Colonic mucosa (tissue), 4 donors: ENCODE measurements at regions not wholly inside any gene's neighbourhood (a gene's known extent, or its start where the extent isn't known, plus 50 kb on each side); places are given as distances from the start of the nearest gene placed in this dataset.

ENCODE experiments used
- DNase-seq: peaks from one replicate; pipeline ENCODE4 v3.0.0-alpha.2; 2020
- H3K27ac ChIP-seq: fragments of 200-600 bp; one replicate; pipeline ENCODE4 v1.8.0; 2021
- H3K27me3 ChIP-seq: fragments of 200-600 bp; one replicate; pipeline ENCODE4 v1.8.0; 2021
- H3K36me3 ChIP-seq: fragments of 200-600 bp; one replicate; pipeline ENCODE4 v1.8.0; 2021
- H3K4me1 ChIP-seq: fragments of 200-600 bp; one replicate; pipeline ENCODE4 v1.8.0; 2021; ENCODE audit warnings: mild to moderate bottlenecking
- H3K4me3 ChIP-seq: fragments of 200-600 bp; one replicate; pipeline ENCODE4 v1.8.0; 2021
- H3K9ac ChIP-seq, 2 donors: one replicate each; pipeline ENCODE4 v1.7.0; 2013; ENCODE audit warnings: control low read depth in 2 of 2, low read depth in 2 of 2, low read length in 2 of 2
- H3K9me3 ChIP-seq: fragments of 200-600 bp; one replicate; pipeline ENCODE4 v1.8.0; 2021
- intact Hi-C: fragments of 100-400 bp; cut with DNase I; formaldehyde crosslinking; loops from one replicate; pipeline ENCODE4 v1.14.1; 2022
- TF ChIP-seq, protein P1 (sequence below): fragments of 200-600 bp; IDR thresholded peaks from one replicate; pipeline ENCODE4 v1.8.0; 2022; ENCODE audit warnings: antibody characterized with exemption, mild to moderate bottlenecking
- donor health status: healthy.
- donor health status: DM: no; HTN: no; CAD: no.
- donor health status: DM: no; HTN: no; CAD: no.

DNA sequence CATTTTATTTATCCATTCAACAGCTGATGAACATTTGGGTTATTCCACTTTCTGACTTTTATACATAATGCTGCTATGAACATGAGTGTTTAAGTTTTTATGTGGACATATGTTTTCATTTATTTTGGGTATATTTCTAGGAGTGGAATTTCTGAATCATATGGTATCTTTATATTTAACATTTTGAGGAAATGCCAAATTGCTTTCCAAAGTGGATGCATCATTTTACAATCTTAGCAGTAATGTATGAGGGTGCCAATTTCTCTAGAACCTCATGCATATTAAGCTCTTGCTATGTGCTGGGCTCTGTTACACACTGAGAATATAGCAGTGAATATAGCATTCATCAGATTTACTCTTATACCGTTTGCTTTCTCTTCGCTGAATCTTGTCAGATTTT, 983.7 kb downstream of the STIM2 start:
- Histone ChIP-seq H3K4me1 (no peaks in the 10 kb centered on the region), H3K36me3 (no peaks in the 10 kb centered on the region), H3K9me3 (no peaks in the 10 kb centered on the region), H3K27me3 (no peaks in the 10 kb centered on the region), H3K9ac (no peak overlapping the region), H3K4me3 (no peak overlapping the region), H3K27ac (no peak overlapping the region)
- no peak for DNase-seq
- intact Hi-C loops = no loop called here
- TF ChIP-seq, protein P1, sequence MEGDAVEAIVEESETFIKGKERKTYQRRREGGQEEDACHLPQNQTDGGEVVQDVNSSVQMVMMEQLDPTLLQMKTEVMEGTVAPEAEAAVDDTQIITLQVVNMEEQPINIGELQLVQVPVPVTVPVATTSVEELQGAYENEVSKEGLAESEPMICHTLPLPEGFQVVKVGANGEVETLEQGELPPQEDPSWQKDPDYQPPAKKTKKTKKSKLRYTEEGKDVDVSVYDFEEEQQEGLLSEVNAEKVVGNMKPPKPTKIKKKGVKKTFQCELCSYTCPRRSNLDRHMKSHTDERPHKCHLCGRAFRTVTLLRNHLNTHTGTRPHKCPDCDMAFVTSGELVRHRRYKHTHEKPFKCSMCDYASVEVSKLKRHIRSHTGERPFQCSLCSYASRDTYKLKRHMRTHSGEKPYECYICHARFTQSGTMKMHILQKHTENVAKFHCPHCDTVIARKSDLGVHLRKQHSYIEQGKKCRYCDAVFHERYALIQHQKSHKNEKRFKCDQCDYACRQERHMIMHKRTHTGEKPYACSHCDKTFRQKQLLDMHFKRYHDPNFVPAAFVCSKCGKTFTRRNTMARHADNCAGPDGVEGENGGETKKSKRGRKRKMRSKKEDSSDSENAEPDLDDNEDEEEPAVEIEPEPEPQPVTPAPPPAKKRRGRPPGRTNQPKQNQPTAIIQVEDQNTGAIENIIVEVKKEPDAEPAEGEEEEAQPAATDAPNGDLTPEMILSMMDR = no peak

DNA sequence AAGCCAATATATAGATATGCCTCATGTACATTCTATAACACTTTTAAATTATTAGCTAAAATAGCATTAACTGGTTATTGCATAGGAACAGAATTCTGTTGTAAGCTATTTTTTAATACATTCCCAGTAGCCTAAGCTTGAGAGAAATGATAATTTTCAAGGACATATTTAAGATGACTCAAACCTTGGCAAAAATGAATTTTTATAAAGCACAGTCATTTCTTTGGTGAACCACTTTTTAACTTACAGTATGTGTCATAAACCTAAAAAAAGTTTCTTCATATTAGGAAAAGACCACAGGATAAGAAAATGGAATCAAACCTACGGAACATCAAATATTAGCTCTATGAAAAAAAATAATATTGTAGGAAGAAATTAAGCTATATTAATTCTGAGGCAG, 986.3 kb downstream of the STIM2 start:
- no peaks in the 10 kb centered on the region for H3K4me1 ChIP-seq
- no peaks in the 10 kb centered on the region for H3K27me3 ChIP-seq
- no peak overlapping the region for H3K9ac ChIP-seq
- H3K4me3 ChIP-seq = no peak overlapping the region
- H3K36me3 ChIP-seq = no peaks in the 10 kb centered on the region
- intact Hi-C loops = no loop called here
- no peaks in the 10 kb centered on the region for H3K9me3 ChIP-seq
- TF ChIP-seq, protein P1 = no peak
- no peak for DNase-seq
- H3K27ac ChIP-seq = no peak overlapping the region

DNA sequence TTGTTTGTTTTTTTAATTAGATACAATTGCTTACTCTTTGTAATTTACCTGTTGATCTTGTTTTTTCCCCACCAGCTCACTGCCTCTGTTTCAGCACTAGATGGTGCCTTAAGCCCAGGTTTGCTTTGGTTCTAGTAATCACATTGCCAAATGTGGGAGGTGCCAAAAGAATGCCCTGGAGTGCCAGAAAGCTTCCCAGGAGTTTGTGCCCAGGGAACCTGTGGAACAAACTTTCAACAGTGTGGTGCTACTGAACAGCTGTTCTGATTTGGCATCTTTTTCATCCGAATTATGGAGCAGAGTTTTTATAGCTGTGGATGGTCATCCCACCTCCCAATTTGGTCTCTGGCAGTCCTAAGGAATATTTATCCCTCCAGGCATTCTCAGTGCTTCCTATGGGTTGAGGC, 1000.7 kb downstream of the STIM2 start:
- TF ChIP-seq, protein P1 = no peak
- no peak for DNase-seq
- intact Hi-C loops = no loop called here

DNA sequence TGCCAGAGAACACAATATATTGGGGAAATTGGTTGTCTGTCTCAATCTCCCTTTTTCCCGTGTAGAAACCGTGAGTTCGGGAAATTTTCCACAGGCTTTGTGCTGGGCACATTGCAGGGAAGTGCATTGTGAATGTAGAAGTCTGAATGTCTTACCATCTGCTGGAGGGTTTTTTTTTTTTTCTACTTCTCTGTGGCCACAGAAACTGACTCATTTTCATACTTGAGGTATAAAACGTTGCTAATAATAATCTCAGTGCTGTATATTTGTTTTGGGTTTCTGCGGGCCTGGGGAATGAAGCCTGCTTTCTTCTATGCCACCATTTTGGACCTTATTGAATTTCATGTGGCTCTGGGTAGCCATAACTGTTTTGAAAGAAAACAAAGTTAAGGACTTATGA, 1001.2 kb downstream of the STIM2 start:
- TF ChIP-seq, protein P1 = no peak
- H3K36me3 ChIP-seq = no peaks in the 10 kb centered on the region
- H3K9me3 ChIP-seq = no peaks in the 10 kb centered on the region
- H3K4me3 ChIP-seq = no peak overlapping the region
- no peak for DNase-seq
- no peak overlapping the region for H3K9ac ChIP-seq
- no peaks in the 10 kb centered on the region for H3K27me3 ChIP-seq
- no peaks in the 10 kb centered on the region for H3K4me1 ChIP-seq
- intact Hi-C loops = no loop called here
- H3K27ac ChIP-seq = no peak overlapping the region

More for the DNA sequence above, 1000.7 kb downstream of the STIM2 start:
- Histone ChIP-seq H3K27ac (no peak overlapping the region), H3K4me1 (no peaks in the 10 kb centered on the region), H3K36me3 (no peaks in the 10 kb centered on the region), H3K27me3 (no peaks in the 10 kb centered on the region), H3K9me3 (no peaks in the 10 kb centered on the region), H3K4me3 (no peak overlapping the region), H3K9ac (no peak overlapping the region)

DNA sequence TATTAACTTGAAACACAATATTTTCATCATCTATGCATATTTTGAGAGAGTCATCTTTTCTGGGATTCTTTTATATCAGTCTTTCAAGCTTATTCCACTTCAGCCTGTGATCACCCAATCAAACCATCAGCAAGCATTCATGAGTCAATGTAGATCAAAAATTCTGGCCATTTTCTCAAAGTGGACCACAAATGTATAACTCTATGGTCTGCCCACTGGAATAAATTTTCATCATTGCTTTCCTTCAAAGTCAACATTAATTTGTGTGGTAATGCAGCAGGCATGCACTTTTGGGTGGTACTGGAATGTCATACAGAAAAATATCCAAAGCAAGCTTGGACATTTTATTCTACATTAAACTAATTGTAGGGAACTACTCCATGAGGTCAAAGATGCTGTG, 1013.0 kb downstream of the STIM2 start:
- no peak overlapping the region for H3K9ac ChIP-seq
- DNase-seq = no peak
- H3K4me1 ChIP-seq = no peaks in the 10 kb centered on the region
- no peak overlapping the region for H3K27ac ChIP-seq
- intact Hi-C loops = no loop called here
- no peak overlapping the region for H3K4me3 ChIP-seq
- H3K27me3 ChIP-seq = no peaks in the 10 kb centered on the region
- TF ChIP-seq, protein P1 = no peak
- no peaks in the 10 kb centered on the region for H3K36me3 ChIP-seq
- no peaks in the 10 kb centered on the region for H3K9me3 ChIP-seq

DNA sequence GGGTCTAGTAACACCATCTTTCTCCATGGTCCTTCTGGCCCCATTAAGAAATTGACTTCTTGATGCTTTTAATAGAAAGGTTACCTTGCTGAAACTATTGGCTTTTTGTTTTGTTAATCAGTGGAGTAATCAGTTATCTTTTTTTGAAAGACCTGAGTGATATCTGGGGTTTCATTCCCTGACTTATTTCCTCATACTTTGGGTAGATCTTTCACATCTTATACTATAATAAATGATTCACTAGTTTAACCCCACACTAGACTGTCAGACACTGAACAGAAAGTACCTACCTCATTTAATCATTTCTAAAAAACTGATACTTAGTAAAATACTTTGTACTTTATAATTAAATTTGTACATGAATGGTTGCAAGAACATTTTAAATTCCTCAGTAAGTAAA, 1021.1 kb downstream of the STIM2 start:
- no peak for DNase-seq
- intact Hi-C loops = no loop called here

More for the DNA sequence above, 1021.1 kb downstream of the STIM2 start:
- no peaks in the 10 kb centered on the region for H3K36me3 ChIP-seq
- TF ChIP-seq, protein P1 = no peak
- no peak overlapping the region for H3K27ac ChIP-seq
- no peaks in the 10 kb centered on the region for H3K4me1 ChIP-seq
- H3K9me3 ChIP-seq = no peaks in the 10 kb centered on the region
- H3K4me3 ChIP-seq = no peak overlapping the region
- H3K9ac ChIP-seq = no peak overlapping the region
- H3K27me3 ChIP-seq = no peaks in the 10 kb centered on the region
